Sciatic nerve (tissue), 2 donors: ENCODE measurements at regions not wholly inside any gene's neighbourhood (a gene's known extent, or its start where the extent isn't known, plus 50 kb on each side); places are given as distances from the start of the nearest gene placed in this dataset.

Source experiments
- ATAC-seq: fragments of 200-7000 bp; cut with Tn5 transposase; one replicate; pipeline ENCODE4 v1.9.1; 2020; ENCODE audit warnings: mild to moderate bottlenecking, moderate library complexity
- DNase-seq: peaks from one replicate; pipeline ENCODE4 v3.0.0-alpha.2; 2020; ENCODE audit warnings: low spot score
- intact Hi-C: fragments of 100-400 bp; cut with DNase I; formaldehyde crosslinking; loops from one replicate; pipeline ENCODE4 v1.14.2; 2022
- donor health status: DM: no; HTN: no; CAD: no.
- donor health status: DM: no; HTN: no; CAD: no.

DNA sequence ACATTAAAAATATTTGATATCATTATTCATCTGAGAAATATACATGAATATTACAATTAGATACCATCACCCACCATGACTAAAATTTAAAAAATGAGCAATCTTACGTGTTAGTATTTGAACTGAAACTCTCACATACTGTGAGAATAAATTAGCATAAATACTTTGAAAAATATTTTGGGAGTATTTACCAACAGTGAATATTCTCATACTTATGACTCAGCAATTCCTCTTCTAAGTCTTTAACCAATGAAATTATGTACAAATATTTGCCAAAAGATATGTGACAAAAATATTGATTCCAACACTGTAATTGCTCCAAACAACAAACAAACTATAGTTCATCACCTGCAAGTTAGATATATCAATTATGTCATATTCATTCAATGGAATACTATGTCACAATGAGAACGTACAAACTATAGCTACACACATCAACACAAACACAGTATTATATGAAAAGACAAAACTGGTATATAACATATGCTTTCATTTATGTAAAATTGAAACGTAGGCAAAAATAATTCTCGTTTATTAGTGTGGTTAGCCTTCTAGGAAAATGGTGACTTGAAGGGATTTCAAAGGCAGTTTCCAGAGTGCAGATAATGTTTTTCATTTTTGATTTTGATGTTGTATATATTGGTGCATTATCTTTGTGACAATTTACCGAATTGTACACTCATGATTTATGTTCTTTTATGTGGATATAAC, 742.2 kb downstream of the SLC16A7 start:
- DNase-seq (no peak), ATAC-seq (no peak)
- intact Hi-C loops, result no loop called here

DNA sequence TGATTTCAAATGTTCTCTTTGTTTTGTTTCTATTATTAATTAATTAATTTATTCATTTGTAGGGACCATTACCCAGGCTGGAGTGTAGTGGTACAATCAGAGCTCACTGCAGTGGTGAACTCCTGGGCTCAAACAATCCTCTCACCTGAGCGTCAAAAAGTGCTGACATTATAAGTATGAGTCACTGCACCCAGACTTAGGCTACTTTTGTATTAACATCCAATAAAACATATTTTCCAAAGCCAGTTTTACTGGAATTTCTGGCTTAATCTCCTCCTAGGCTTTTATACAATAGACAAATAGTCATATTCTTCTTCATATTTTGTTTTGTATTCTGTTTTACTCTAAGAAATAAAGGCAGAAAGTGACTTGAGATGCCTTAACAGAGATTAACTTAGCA, 749.6 kb downstream of the SLC16A7 start:
- intact Hi-C loops, result no loop called here
- ATAC-seq (no peak), DNase-seq (no peak)

GRCh38 chr12:60349232-60349978, 753.6 kb downstream of the SLC16A7 start:
- ATAC-seq, result no peak
- intact Hi-C loops, result no loop called here
- DNase-seq, result no peak

DNA sequence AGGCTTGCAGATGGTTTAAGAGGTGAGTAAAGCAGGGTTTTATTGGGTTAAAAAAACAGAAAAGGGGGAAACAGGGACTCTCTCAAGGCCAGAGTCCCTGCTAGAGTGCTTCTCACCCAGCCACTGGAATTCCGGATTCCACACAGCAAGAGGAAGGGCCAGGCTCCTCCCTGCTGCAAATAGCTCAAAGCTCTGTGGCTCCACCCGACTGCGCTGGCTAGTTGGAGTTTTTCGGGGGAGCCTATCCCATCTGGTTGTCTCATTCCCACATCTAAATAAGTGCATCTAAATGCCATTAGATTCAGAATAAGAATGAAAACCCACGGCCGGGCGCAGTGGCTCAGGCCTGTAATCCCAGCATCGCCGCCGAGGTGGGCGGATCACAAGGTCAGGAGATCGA, 791.5 kb downstream of the SLC16A7 start:
- intact Hi-C loops, result no loop called here
- ATAC-seq (no peak), DNase-seq (no peak)

DNA sequence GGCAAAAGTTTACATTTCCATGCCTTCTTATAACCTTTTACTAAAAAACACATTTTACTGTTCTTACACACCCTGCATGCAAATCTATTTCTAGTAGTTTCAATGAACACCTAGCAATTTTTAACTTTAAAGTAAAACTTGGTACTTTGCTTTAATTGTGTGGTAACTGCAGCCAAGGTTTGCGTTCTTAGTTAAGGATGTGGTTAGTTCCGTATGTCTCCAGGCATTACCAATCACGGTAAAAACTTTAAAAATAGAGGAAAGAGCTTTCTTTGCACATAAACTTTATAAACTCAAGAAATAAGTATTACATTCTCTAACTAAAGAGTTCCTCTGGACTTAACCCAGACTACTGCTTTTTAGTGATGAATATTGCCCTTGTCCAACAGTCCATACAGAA, 795.2 kb downstream of the SLC16A7 start:
- ATAC-seq, result no peak
- intact Hi-C loops, result no loop called here
- DNase-seq, result no peak

DNA sequence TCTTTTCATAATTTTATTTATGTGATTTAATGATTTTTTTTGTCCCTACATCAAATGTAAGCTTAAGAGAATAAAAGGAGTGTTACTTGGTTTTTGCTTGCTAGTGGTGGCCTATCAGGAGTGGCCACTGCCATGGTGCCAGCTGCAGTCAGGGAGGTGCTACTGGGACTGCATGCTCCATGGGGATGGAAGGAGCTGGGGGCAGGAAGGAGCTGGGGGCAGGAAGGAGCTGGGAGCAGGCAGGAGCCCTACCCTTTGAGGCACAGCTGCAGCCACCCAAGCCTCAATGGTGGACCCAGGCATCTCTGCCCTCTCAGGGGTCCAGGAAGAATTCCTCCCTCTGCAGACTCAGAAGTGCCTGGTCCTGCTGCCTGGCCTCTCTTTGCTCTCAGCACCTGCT, 796.0 kb downstream of the SLC16A7 start:
- ATAC-seq (peak; percentile 28), DNase-seq (no peak)
- intact Hi-C loops, result no loop called here

DNA sequence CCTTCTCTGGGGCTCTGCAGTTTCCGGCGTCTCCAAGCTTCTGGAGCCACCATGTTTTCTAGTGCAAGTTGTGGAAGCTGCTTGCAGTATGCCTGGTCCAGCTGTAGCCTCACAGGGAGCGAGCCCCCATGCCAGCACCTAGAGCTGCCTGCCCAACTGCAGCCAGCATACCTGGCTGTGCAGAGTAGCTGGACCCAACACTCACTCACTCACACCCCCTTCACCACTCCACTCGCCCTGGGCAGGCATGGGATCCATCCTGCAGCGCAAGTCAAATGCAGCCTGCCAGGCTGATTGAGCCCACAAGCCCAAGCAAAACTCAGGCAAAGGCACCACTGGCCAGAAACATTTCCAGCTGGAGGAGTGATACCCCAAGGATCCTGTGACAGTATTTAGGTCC, 797.3 kb downstream of the SLC16A7 start:
- DNase-seq (no peak), ATAC-seq (no peak)
- intact Hi-C loops, result no loop called here

GRCh38 chr12:60394665-60395064, 798.8 kb downstream of the SLC16A7 start:
- DNase-seq (no peak), ATAC-seq (no peak)
- intact Hi-C loops, result no loop called here

- no peak for DNase-seq
- intact Hi-C loops, result no loop called here
- no peak for ATAC-seq
Measured at GRCh38 chr12:60398547-60398946, 802.7 kb downstream of the SLC16A7 start.

DNA sequence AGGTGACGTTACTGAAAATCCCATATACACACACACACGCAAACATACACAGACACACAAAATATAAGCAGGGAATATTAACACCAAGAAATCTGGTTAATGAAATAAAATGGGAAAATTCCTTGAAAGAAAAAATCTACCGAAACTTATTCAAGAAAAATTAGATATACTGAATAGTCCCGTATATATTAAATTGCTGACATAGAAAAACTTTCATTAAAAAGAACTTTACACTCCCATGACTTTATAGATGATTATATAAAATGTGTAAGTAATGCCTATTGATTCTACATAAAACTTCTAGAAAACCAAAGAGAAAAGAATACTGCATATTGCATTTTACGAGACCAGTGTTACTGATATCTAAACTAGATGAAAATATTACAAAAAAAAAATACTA, 803.2 kb downstream of the SLC16A7 start:
- no peak for ATAC-seq
- no peak for DNase-seq
- intact Hi-C loops, result no loop called here

- intact Hi-C loops, result no loop called here
- no peak for ATAC-seq
- DNase-seq, result no peak
Measured at GRCh38 chr12:60402996-60403395, 807.2 kb downstream of the SLC16A7 start.

DNA sequence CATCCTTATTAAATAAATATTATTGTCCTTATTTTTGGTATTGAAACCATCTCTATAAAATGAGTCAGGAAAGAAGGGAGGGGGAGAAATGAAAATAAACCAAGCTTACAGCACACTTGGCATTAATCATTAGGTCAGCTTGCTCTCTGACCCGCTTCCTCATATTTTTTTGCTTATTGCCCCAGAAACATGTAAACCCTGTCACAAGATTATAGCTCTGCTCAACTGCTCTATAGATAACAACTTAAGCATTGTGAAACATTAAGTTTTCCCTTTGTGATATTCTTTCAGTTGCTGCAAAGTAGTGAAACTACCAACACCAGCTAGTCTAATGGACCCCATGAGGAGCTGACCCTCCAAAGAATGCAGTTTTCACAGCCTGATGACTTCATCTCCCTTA, 819.5 kb downstream of the SLC16A7 start:
- DNase-seq, result no peak
- ATAC-seq, result no peak
- intact Hi-C loops, result no loop called here

GRCh38 chr12:60419986-60420385, 824.2 kb downstream of the SLC16A7 start:
- no peak for DNase-seq
- ATAC-seq, result no peak
- intact Hi-C loops, result no loop called here

DNA sequence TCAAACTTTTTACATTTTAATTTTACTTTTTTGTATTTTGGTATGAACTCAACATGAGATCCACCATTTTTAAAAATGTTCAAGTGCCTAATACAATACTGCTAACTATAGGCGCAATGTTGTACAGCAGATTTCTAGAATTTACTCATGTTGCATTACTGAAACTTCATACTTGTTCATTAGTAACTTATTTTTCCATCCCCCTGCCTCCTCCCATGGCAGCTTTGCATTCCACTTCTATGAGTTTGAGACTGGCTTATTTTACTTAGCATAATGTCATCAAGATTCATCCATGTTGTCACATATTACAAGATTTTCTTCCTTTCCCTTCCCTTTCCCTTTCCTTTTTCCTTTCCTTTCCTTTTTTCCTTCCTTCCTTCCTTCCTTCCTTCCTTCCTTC, 825.9 kb downstream of the SLC16A7 start:
- ATAC-seq (no peak), DNase-seq (no peak)

DNA sequence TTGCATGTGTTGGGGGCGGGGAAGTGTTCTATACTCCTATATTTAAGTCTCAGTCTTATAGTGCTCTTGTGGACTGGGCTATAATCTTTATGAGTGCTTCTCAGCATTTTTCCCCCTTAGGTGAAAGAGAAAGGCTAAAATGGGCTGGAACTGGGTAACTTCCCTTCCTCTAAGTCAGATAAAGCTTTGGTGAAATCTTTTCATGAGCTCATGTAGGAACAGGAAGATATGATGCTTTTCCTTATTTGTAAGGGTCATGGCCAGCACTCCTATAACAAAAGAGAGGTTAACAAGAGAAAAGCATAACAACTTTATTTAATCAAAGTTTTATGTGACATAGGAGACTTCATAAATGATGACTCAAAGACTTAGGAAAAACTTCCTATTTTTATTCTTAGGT, 841.5 kb downstream of the SLC16A7 start:
- intact Hi-C loops, result no loop called here
- ATAC-seq (no peak), DNase-seq (no peak)

More for the DNA sequence above, 825.9 kb downstream of the SLC16A7 start:
- intact Hi-C loops, result no loop called here

DNA sequence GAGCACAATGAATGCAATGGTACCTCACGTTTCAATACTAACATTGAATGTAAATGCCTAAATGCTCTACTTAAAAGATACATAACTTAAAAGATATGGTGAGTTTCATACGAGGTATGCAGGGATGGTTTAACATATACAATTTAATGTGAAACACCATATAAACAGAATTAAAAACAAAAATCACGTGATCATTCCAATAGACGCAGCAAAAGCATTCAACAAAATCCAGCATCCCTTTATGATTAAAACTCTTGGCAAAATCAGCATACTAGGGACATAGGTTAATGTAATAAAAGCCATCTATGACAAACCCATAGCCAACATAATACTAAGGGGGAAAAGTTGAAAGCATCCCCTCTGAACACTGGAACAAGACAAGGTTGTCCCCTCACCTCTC, 845.7 kb downstream of the SLC16A7 start:
- intact Hi-C loops, result no loop called here
- DNase-seq (no peak), ATAC-seq (no peak)

DNA sequence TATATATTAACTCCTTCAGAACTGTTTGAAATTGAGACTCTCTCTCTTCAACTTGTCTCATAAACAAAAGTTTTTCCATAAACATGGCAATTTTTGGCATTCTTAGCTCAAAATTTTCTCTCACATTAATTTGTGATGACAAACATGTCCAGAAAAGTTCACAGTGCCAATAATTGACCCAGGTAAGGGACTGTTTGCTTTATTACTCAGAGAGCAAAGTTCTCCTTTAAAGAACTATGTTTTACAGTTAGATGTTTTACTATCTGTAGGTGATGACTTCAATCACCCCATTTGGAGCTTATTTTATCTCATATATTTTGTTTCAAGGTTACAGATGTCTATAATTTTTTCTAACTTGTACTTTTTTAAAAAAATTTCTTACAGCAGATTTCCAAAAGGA, 855.6 kb downstream of the SLC16A7 start:
- DNase-seq, result no peak
- ATAC-seq, result no peak
- intact Hi-C loops, result loop anchor here (5.0 kb wide), 1 partner anchor 829 kb away; no protein-coding TSS in a partner anchor

DNA sequence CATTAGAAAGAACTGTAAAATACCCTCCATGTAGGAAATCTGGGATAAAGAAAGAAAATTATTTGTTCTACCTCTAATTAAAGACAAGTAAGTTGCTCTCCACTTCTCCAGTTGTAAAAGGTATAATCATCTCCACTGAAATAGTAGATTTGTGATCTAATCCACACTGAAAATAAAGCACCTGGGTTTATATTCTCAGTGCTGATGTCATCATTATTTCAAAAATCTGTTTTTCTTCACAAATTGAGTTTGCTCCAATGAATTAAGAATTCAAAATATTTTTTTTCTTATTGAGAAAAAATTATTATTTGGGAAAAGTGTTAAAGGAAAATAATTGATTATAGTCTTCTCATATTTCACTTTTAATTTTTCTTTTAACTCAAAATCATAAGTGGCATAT, 869.2 kb downstream of the SLC16A7 start:
- ATAC-seq (no peak), DNase-seq (no peak)
- intact Hi-C loops, result no loop called here

DNA sequence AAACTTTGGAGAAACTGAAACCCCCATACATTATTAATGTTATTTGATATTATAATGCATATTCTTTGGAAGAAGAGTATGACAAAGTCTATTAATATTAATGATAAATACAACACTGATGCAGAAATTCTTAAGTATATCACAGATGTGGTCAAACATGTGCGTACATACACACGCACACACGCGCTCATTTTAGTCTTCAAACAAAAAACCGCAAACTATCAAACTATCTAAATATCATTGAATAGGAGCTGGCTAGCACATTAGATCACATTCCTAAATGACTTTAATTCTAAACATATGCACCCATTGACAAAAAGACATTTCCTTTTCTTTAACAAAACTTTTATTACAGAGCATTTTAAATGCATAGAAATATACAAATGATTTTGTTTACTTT, 872.7 kb downstream of the SLC16A7 start:
- intact Hi-C loops, result no loop called here
- ATAC-seq, result no peak
- no peak for DNase-seq

- ATAC-seq (no peak), DNase-seq (no peak)
- intact Hi-C loops, result no loop called here
Measured at GRCh38 chr12:60475825-60476224, 880.0 kb downstream of the SLC16A7 start.

- no peak for ATAC-seq
Measured at GRCh38 chr12:60487284-60487683, 891.5 kb downstream of the SLC16A7 start.

More at GRCh38 chr12:60487284-60487683, 891.5 kb downstream of the SLC16A7 start:
- intact Hi-C loops, result no loop called here
- no peak for DNase-seq
